Panc1 (cell line): ENCODE measurements at regions not wholly inside any gene's neighbourhood (a gene's known extent, or its start where the extent isn't known, plus 50 kb on each side); places are given as distances from the start of the nearest gene placed in this dataset.

Experiments used
- CTCF ChIP-seq: fragments of 450-650 bp; IDR thresholded peaks from 2 replicates; pipeline ENCODE4 v1.5.1; 2017; ENCODE audit warnings: mild to moderate bottlenecking
- POLR2AphosphoS5 ChIP-seq: IDR thresholded peaks from 2 replicates; pipeline ENCODE4 v1.6.1; 2012; ENCODE audit warnings: mild to moderate bottlenecking, low read depth, low read length, moderate library complexity
- SIN3A ChIP-seq: IDR thresholded peaks from 2 replicates; pipeline ENCODE4 v1.6.1; 2012; ENCODE audit warnings: low read depth, mild to moderate bottlenecking, low read length, moderate library complexity, borderline replicate concordance; ENCODE audit not compliant: insufficient read depth

DNA sequence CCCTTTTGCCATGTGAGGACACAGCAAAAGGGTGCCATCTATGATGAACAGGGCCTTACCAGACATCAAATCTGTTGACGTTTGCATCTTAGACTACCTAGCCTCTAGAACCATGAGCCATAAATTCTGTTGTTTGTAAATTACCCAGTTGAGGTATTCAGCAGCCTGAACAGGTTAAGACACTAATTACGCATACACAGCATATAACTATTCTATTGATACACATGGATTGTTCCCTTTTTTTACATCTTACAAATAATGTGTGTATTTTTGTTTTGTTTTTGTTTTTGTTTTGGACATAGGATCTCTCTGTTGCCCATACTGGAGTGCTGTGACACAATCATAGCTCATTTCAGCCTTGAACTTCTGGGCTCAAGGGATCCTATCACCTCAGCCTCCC is 255.5 kb downstream of the OPA1 start:
- TF ChIP-seq CTCF (no peak), POLR2AphosphoS5 (no peak), SIN3A (no peak)
